Stimulated activated CD8-positive, alpha-beta memory T cell treated with anti-CD3 and anti-CD28 coated beads, Interleukin-12 subunit alpha, Interleukin-12 subunit beta, amount 100 ng/mL, for 1 hour (primary cell): ENCODE measurements at regions not wholly inside any gene's neighbourhood (a gene's known extent, or its start where the extent isn't known, plus 50 kb on each side); places are given as distances from the start of the nearest gene placed in this dataset.
"Not testable (repeated sequence)": the region's sequence is repeated elsewhere in the genome, so short reads cannot be mapped to it uniquely, and the experiment has no call there.

Experiments used
- DNase-seq: peaks from one replicate; pipeline ENCODE4 v3.0.0-alpha.2; 2020; ENCODE audit warnings: low read depth

DNA sequence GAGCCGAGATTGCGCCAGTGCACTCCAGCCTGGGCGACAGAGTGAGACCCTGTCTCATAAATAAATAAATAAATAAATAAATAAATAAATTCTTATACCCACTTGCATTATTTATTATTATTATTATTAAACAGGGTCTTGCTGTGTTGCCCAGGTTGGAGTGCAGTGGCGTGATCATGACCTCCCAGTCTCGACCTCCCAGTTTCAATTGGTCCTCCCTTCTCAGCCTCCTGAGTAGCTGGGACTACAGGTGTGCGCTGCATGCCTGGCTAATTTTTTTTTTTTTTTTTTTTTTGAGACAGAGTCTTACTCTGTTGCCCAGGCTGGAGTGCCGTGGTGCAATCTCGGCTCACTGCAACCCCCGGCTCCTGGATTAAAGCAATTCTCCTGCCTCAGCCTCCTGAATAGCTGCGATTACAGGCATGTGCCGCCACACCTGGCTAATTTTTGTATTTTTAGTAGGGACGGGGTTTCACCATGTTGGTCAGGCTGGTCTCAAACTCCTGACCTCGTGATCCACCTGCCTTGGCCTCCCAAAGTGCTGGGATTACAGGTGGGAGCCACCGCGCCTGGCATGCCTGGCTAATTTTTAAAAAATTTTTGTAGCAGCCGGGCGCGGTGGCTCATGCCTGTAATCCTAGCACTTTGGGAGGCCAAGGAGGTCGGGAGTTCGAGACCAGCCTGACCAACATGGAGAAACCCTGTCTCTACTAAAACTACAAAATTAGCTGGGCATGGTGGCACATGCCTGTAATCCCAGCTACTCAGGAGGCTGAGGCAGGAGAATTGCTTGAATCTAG, 150.2 kb downstream of the SEC14L1 start:
- DNase-seq = not testable (repeated sequence)

DNA sequence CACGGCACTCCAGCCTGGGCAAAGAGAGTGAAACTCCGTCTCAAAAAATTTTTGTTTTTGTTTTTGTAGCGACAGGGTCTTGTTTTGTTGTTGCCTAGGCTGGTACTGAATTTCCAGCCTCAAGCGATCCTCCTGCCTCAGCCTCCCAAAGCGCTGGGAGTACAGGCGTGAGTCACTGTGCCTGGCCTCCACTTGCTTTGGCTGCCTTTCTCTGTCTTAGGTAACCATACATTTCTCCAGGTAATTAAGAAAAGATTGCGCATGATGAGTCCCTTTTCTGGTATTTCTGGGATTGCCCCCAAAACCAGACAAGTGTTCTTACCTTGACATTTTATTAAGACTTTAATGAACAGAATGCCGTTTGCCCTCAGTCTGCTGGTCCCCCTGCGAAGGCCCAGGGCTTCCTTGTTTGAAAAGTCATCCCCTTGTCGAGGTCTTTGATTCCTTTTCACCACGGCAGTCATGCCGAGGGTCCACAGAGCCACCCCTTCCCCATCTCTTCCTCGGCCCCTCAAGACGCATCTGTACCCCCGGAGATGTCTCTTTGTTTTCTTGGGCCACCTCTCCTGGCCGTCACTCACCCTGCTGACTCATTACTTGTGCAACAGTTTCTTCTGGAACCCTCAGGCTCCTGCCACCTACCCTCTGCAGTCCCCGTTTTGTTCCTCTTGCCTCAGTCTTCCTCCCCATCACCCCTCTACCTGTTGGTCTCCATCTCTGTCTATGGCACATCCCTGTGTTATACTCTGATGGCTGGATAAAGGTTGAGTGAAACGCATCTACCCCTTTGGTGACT, 151.0 kb downstream of the SEC14L1 start:
- no peak for DNase-seq

DNA sequence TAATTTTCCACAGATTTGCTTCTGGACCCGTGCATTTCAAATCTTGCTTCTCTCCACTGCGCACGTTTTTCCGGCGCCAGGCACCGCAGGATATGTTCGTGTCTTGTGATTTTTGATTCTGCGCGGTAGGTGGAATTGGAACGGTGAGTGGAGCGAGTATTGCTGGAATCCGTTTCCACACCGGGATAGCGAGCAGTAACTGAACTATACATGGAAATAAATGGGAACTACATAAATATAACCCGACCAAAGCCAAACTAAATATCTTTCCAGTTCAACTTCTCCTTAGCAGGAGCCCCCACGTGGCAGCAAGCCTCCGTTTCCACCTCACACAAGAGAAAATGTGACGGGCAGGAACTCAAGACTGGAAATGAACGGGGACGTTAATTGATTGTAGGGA, 154.0 kb downstream of the SEC14L1 start:
- DNase-seq = no peak

DNA sequence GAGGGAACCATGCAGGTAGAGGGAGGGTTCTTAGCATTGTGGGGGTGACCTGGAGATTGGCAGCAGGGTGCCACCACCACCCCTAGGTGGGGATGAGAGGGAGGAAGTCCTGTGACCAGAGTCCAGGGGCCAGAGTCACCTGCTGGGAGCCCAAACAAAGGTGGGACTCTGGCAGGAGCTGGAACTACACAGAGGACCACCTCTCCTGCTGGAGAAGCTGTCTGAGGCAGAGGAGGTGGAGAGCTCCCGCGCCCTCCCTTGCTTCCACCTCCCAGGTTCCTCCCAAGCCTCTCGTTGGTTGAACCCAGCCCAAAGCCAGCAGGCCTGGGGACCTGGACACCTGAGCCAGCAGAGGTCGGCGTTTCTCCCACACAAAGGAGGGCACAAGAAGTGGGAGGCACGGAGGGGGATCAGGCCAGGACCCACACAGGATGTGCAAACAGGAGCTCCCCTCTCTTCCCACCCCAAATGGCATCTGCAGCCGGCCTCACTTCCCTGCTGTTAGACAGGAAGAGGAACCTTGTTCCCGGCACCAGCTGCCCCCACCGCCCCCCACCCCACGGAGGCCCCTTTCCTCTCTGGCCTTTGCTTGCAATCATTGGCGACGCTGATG, 154.6 kb downstream of the SEC14L1 start:
- DNase-seq = no peak

DNA sequence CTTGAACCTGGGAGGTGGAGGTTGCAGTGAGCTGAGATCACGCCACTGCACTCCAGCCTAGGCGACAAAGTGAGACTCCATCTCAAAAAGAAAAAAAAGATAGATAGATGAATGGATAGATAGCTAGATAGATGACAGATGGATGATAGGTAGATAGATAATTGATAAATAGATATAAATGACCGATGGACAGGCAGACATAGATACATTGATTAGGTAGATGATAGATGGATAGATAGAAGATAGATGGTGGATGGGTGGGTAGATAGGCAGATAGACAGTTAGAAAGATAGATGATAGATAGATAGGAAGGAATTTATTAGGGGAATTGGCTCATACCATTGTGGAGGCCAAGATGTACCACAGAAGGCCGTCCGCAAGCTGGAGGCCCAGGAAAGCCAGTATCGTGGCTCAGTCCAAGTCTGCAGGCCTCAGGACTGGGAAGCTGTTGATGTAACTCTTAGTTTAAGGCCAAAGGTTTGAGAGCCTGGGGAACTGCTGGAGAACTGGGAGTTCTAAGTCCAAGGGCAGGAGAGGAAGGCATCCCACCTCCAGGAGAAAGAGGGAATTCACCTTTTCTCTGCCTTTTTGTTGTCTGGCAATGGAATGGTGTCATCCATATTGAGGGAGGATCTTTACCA, 156.1 kb downstream of the SEC14L1 start:
- DNase-seq = no peak

DNA sequence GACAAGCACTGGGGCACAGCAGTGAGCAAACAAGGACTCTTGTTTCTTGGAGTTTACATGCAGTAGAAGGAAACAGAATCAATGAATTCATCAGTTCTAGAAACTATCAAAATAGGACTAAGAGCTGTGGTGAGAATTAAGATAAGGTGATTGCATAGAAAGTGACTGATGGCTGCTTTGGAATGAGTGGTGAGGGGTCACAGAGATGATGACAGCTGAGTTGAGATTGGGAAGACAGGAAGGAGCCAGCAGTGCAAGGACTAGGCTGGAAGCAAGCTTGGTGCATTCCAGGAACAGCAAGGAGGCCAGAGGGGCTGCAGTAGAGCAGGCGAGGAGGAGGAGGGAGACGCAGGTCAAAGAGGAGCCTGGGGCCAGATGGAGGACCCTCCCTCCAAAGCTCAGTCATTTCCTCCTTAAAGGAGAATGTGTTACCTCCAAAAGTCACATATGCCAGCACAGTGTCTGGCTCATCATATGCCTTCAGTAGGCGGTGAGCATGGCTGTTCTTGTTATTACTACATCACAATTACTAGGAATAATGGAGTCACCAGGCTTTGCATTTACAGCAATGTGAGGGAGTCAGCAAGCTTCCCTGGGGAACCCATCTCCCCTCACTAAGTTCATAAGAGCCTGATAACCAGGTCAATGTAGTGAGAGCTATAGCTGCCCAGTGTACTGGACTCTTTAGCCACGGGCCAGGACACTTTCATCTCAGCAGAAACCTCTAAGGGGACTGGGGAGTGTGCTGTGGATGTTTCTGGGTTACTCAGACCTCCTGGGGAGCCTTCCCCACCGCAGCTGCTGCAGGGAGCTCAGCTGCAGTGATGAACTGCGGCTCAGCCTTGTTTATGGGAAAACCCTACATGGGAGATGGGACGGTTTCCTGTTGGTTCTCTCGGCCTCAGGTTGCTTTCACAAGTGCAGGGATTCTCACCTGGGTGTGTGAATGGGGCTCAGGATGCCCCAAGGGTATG, 157.2 kb downstream of the SEC14L1 start:
- no peak for DNase-seq

DNA sequence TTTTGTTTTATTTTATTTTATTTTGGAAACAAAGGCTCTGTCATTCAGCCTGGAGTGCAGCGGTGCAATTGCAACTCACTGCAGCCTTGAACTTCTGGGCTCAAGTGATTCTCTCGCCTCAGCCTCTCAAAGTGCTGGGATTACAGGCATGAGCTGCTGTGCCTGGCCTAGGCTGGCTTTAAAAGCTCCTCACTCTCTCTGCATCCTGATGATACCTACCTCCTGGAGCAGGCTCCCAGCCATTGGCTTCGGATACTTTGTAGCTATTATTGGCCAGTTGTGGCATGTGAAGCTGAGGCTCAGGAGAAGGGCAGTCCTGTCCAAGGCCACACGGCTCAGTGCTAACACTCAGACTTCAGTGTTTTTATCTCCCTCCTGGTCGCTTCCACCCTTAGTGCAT, 158.0 kb downstream of the SEC14L1 start:
- DNase-seq = no peak

DNA sequence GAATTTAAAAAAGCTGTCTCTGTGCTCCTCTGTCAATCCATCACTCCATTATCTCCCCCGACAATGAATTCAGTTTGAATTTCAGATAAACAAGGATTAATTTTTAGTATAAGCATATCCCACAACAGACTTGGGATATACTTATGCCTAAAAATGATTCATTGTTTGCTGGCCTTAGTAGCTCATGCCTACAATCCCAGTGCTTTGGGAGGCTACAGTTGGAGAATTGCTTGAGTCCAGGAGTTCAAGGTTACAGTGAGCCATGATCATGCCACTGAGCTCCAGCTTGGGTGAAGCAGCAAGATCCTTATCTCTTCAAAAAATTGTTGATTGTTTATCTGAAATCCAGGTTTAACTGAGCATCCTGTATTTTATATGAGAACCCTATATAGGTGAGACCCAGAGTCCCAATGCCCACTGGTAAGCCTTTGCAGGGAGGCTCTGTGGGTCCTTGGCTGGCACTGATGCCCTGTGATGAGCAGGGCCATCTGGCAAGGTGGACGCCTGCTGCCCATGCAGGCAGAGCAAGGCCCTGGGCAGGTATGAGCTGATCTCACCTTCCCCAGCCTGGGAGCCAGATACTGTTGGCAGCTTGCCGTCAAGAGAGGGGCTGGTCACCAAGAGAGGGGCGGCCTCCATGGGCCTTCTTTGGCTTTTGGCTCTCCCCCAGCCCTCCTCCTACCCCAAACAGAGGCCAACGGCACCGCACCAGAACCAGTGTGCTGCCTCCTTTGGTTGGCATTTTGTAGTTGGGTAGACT, 158.7 kb downstream of the SEC14L1 start:
- DNase-seq = no peak

DNA sequence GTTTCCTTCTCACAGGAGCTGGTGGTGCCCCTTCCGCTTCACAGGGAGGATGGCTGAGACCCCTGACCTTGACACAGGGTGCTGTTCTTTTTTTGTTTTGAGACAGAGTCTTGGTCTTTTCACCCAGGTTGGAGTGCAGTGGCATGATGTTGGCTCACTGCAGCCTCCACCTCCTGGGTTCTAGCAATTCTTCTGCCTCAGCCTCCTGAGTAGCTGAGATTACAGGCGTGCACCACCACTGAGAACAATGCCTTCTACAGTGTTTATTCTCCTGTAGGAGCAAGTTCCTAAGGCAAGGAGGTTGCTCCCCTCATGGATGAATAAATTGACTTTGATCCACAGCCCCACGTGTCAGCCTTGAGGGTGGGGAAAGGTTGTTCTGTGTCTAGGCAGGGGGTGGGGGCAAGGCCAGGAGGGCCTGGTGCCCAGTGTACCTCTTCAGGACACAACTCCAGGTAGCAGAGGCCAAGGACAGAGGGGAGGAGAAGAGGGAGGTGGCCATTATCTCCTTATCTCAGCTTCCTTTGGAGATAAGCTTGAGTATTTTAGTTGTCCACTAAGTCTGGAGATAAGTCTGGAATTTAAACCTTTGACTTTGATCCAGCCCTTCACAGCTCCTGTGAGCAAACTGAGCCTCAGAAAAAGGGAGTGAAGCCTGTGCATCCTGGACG, 159.4 kb downstream of the SEC14L1 start:
- no peak for DNase-seq

DNA sequence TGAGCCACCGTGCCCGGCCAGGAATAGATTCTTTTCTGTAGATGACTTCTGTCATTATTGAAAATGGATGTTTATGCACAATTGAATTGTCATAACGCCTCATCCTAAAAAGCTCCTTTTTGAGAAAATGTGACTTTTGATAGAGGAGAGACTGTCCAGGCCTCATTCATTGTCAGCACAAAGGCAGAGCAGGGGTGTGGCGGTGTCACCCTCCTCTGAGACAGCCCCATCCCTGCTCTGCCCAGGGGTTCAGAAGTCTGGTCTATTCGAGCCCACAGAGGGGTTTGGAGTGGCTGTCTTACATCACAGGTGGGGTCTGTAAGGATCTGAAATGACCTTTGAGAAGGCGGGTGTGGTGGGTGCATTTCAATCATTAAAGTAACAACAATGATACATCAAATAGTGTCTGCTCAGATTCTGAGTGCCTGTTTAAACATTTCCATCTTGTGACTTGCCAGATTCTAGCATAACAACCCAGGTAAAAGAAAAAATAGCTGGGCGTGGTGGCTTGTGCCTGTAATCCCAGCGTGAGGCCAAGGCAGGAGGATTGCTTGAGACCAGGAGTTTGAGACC, 161.0 kb downstream of the SEC14L1 start:
- no peak for DNase-seq

DNA sequence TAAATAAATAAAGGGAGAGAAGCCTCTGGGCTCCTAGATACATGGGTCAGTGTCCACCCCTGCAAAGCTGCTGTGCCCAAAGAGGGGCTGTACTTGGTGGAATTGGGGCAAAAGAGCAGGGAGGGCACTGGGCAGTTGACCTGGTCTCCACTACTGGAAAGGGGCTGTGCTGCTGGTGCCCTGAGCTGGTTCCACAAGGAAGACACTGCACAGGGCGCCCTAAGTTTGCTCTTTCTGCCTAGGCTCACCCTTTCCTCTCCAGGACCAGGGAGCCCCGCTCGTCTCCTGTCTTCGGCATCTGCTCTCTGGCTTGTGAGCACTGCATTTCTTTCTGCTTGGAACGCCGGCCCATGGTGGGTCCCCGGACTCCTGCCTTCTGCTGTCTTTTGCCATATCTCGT, 161.9 kb downstream of the SEC14L1 start:
- no peak for DNase-seq

DNA sequence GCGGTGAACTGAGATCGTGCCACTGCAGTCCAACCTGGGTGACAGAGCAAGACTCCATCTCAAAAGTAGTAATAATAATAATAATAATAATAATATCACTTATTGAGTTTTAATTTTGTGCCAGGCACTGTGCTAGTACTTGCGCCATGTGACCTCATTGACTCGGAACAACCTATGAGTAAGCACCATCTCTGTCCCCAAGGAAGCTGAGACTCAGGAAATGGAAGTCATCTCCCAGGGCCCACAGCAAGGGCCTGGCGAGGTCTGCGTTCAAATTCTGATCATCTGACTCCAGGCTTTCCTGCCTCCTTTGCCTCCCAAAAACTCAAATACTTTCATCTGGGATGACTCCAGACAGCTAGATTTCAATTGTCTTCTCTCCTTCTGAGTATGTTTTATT, 162.9 kb downstream of the SEC14L1 start:
- DNase-seq = no peak

DNA sequence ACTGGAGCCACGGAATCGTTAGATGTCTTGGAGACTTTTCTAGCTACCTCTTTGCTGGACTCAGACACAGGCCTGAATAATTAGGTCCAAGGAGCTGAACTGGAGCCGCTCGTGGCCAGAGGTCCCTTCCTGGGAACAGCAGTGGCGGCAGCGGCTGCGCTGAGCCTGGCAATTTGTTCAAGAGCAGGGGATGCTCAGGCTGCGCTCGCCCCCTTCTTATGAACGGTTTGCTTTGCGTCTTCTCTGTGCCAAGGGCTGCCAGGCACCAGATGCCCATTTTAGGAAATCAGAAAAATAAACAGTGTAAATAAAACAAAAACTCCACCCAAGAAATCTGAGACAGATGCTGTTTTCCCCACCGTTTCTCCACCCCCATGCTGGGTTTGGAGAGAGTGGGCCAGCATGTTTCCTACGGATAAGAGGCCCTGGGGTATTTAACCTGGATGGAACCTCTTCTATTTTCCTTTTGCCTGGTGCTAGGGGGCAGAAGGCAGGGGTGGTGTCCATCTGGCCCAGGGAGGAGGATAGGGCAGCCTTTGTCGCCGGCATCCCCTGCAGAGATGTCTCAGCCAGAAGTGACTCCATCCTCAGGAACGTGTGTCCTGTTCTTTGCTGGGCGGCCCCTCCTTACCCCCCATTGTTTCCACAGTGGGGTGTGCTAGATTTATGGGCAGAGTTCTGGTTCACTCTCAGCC, 163.4 kb downstream of the SEC14L1 start:
- no peak for DNase-seq

DNA sequence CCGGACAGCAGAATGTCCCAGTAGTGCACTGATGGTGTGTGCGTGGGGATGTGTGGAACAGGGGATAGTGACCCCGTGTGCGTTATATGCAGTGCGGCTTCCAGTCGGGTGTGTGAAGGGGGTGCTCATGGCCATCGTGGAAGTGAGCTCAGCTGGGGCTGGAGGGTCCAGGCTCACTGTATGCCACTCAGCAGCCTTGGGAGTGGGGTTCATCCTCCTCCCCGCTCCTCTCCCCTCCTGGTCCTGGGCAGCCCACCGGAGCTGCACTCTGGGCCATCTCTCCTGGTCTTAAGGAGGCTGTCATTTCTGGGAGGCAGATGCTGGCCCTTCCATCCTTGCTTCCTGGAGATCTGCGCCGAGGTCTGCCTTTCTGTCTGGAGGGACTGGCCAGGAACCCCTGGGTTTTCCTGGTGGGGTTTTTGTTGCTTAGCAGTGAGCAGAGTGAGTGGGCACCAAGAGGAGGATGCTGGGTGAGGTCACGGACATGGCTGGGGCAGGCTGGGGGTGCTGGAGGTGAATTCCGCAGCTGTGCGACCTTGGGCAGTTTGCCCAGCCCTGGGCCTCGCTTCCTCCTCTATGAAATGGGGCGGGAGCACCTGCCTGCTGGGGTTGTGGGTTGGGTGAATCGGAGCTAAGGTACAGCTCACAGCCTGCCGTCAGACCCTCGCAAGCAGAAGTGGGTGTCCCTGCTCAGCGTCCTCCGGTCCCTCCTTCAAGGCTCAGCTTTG, 164.1 kb downstream of the SEC14L1 start:
- DNase-seq = no peak

DNA sequence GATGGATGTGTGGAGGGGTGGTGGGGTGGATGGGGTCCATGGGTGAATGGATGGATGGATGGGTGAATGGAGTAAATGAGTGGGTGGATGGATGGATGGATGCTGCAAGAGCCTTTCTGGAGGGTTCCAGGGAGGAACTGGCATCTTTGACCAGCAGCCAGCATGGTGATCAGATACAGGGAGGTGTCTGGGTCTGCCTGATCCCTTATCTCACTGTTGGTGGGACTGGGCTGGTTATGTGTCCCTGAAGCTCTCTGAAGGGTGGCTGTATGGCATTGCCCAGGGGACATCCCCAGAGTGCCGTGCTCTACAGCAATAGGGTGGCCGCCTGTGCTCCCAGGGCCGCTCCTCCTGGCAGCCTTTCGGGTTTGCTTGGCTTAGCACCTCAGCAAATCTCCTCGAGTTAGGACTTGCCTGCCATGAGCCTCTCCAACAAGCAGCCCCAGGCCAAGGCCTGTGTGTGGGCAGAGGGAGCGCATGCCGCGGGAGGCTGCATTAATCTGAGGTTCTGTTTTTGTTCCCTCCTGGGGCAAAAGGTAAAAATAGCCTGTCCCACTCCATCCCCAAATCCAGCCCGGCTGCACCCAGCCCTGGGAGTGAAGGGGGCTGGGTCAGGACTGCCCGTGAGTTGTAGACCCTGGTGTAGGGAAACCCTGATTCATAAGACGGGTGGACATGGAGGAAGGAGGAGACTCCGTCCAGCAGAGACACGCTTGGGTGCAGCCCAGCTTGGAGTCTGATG, 165.4 kb downstream of the SEC14L1 start:
- DNase-seq = no peak

DNA sequence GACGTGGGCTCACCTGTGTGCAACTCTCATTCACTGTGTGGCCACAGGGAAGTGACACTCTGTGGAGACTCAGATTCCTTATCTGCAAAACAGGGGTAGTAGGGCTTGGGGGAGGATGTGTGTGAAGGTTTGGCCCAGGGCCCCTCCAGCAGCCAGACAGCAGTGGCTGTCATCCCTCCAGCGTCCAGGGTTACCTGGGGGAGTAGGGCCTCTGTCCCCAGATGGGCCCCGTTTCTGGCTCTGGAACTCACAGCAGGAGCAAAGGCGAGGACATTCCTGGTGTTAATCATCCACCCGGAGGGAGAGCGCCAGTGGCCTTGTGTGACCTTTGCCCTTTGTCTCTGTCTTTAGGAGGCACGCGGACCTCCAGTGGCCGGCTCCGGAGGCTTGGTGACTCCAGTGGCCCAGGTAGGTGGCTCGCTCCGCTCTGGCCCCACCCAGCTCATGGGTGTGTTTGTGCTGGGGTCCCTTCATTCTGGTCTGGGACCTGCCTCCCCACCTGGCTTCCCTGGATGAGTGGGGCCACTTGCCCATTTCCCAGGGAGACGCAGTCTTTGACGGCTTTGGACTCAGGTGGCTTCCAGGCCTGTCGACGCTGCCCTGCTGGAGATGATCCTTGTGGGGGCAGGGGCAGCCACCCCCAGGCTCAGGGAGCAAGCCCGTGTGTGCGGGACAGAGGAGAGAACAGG, 166.2 kb downstream of the SEC14L1 start:
- DNase-seq = no peak
